A673 (cell line): ENCODE measurements at regions not wholly inside any gene's neighbourhood (a gene's known extent, or its start where the extent isn't known, plus 50 kb on each side); places are given as distances from the start of the nearest gene placed in this dataset.

Experiments
- BruUV-seq: library from RNA; stranded (reverse); fragments of 400-500 nt; replicated peaks from 2 replicates; lab custom pipeline; 2021; lab: Mats Ljungman, UMichigan
- CTCF ChIA-PET: fragments of 300-600 bp; sonication (Branson Sonifier 250); formaldehyde crosslinking; loops from one replicate; lab custom pipeline; 2022; ENCODE audit warnings: antibody characterized with exemption; lab: Charles Lee
- POLR2A ChIA-PET: fragments of 300-600 bp; sonication (Branson Sonifier 250); formaldehyde crosslinking; loops from one replicate; lab custom pipeline; 2022; ENCODE audit warnings: antibody characterized with exemption; ENCODE audit not compliant: low non-redundant PET; lab: Charles Lee
- DNase-seq: peaks from one replicate; pipeline ENCODE4 v3.0.0-alpha.2; 2015; ENCODE audit warnings: low spot score
- H3K27ac ChIP-seq: fragments of 200-600 bp; sonication (generic); 2 replicates; pipeline ENCODE4 v1.5.1; 2016; ENCODE audit warnings: mixed run types, low read depth, mild to moderate bottlenecking, mixed read lengths, antibody characterized with exemption, low read length; ENCODE audit not compliant: poor library complexity, severe bottlenecking
- H3K27me3 ChIP-seq: fragments of 200-600 bp; sonication (generic); replicated peaks from 2 replicates; pipeline ENCODE4 v1.6.1; 2017; ENCODE audit warnings: mixed run types, low read depth, mild to moderate bottlenecking, mixed read lengths, antibody characterized with exemption, low read length; ENCODE audit not compliant: insufficient read depth, poor library complexity
- H3K36me3 ChIP-seq: fragments of 200-600 bp; sonication (generic); 2 replicates; pipeline ENCODE4 v1.6.1; 2016; ENCODE audit warnings: mixed run types, mild to moderate bottlenecking, mixed read lengths, antibody characterized with exemption, low read length; ENCODE audit not compliant: insufficient read depth, poor library complexity, severe bottlenecking
- H3K4me1 ChIP-seq: fragments of 200-600 bp; sonication (generic); 2 replicates; pipeline ENCODE4 v1.6.1; 2017; ENCODE audit warnings: mixed run types, mild to moderate bottlenecking, mixed read lengths, antibody characterized with exemption, low read length; ENCODE audit not compliant: insufficient read depth, poor library complexity, severe bottlenecking
- H3K4me3 ChIP-seq: fragments of 200-600 bp; sonication (generic); 2 replicates; pipeline ENCODE4 v1.5.1; 2016; ENCODE audit warnings: low read depth, mixed run types, mild to moderate bottlenecking, mixed read lengths, low read length; ENCODE audit not compliant: poor library complexity, severe bottlenecking
- H3K9me3 ChIP-seq: fragments of 200-600 bp; sonication (generic); 2 replicates; pipeline ENCODE4 v1.6.1; 2016; ENCODE audit warnings: mixed run types, low read depth, mild to moderate bottlenecking, mixed read lengths, antibody characterized with exemption, low read length; ENCODE audit not compliant: poor library complexity, severe bottlenecking
- CTCF ChIP-seq: fragments of 300-800, 200-600 bp; sonication (generic); conservative IDR thresholded peaks from 2 replicates; pipeline ENCODE4 v1.5.1; 2017; ENCODE audit warnings: low read depth, mild to moderate bottlenecking, antibody characterized with exemption, low read length, moderate library complexity, mixed read lengths
- EZH2 ChIP-seq: fragments of 200-600 bp; sonication (generic); IDR thresholded peaks from 2 replicates; pipeline ENCODE4 v1.6.1; 2017; ENCODE audit warnings: borderline replicate concordance, low read depth, mild to moderate bottlenecking, mixed read lengths, antibody characterized with exemption, low read length; ENCODE audit not compliant: poor library complexity, severe bottlenecking
- intact Hi-C: fragments of 100-400 bp; cut with micrococcal nuclease; formaldehyde crosslinking; loops from one replicate; pipeline ENCODE4 v1.10.0; 2022; ENCODE audit not compliant: unreplicated experiment

- no peak overlapping the region for H3K27ac ChIP-seq
Observed at GRCh38 chr14:29255692-29256091, 489.1 kb downstream of the FOXG1 start.

GRCh38 chr14:29262979-29263378, 496.4 kb downstream of the FOXG1 start:
- BruUV-seq = no TSS peak
- Histone ChIP-seq H3K4me1 (no peaks in the 10 kb centered on the region), H3K4me3 (no peak overlapping the region), H3K27ac (no peak overlapping the region), H3K9me3 (no peaks in the 10 kb centered on the region), H3K36me3 (no peaks in the 10 kb centered on the region), H3K27me3 (peaks cover 15% of the 10 kb centered on the region)
- intact Hi-C loops = no loop called here
- POLR2A ChIA-PET = no interaction called here
- TF ChIP-seq EZH2 (no peak), CTCF (no peak)
- no peak for DNase-seq
- CTCF ChIA-PET = no interaction called here

More at GRCh38 chr14:29255692-29256091, 489.1 kb downstream of the FOXG1 start:
- no peak for DNase-seq
- intact Hi-C loops = no loop called here
- Histone ChIP-seq H3K4me3 (no peak overlapping the region), H3K4me1 (no peaks in the 10 kb centered on the region), H3K9me3 (no peaks in the 10 kb centered on the region), H3K27me3 (peaks cover 2% of the 10 kb centered on the region), H3K36me3 (no peaks in the 10 kb centered on the region)
- CTCF ChIA-PET = no interaction called here
- POLR2A ChIA-PET = no interaction called here
- BruUV-seq = no TSS peak
- no peak for TF ChIP-seq EZH2
- TF ChIP-seq CTCF = no peak

- no TSS peak for BruUV-seq
- intact Hi-C loops = no loop called here
- TF ChIP-seq EZH2 = no peak
- TF ChIP-seq CTCF = no peak
- no peak for DNase-seq
- CTCF ChIA-PET = no interaction called here
- peaks cover 15% of the 10 kb centered on the region for H3K27me3 ChIP-seq
- POLR2A ChIA-PET = no interaction called here
- no peak overlapping the region for H3K4me3 ChIP-seq
- H3K27ac ChIP-seq = no peak overlapping the region
- H3K9me3 ChIP-seq = no peaks in the 10 kb centered on the region
- no peaks in the 10 kb centered on the region for H3K4me1 ChIP-seq
- H3K36me3 ChIP-seq = no peaks in the 10 kb centered on the region
Observed at GRCh38 chr14:29264865-29265264, 498.3 kb downstream of the FOXG1 start.
